GM19099 (cell line): ENCODE measurements at regions not wholly inside any gene's neighbourhood (a gene's known extent, or its start where the extent isn't known, plus 50 kb on each side); places are given as distances from the start of the nearest gene placed in this dataset.

ENCODE experiments used
- POLR2A ChIP-seq: IDR thresholded peaks from 3 replicates; pipeline ENCODE4 v1.6.1; 2011; ENCODE audit warnings: low read depth; ENCODE audit not compliant: insufficient read length; ENCODE audit errors: extremely low read depth

DNA sequence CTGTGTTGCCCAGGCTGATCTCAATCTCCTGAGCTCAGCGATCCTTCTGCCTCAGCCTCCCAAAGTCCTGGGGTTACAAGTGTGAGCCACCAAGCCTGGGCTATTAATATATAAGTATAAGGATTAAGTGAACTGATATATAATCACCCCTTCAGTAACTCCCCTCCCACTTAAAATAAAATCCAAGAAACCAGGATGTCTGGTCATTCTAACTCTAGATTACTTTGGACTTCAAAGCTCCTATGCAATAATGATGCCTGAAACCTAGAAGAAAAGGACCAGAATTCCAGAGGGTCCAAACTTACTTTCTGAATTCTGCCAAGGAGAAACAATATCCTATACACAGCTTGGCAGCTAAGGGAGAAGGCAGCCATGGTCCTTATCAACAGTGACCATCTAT is 206.8 kb upstream of the ZNF217 start:
- no peak for TF ChIP-seq POLR2A

DNA sequence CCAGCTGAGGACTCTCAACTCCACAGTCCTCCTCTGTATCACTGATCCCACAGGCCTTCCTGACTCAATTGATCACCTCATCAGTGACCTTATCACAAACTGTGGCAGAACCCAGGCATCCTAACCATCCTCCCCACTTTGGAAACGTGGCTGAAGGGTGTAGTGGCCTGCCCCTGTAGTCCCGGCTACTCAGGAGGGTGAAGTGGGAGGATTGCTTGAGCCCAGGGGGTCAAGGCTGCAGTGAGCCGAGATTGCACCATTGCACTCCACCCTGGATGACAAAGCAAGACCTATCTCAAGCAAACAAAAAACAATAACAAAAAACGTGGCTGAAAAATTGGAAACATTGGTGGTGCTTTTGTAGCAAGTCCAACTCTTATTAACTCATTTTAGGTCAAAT is 203.4 kb upstream of the ZNF217 start:
- TF ChIP-seq POLR2A: no peak

DNA sequence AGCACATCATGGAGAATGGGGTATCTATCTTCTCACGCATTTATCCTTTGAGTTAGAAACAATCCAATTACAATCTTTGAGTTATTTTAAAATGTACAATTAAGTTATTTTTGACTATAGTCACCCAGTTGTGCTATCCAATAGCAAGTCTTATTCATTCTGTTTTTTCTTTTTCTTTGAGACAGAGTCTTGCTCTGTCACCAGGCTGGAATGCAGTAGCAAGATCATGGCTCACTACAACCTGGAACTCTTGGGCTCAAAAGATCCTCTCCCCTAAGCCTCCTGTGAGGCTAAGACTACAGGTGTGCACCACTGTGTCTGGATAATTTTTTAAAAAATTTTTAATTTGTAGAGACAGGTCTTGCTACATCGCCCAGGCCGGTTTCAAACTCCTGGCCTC is 201.5 kb upstream of the ZNF217 start:
- no peak for TF ChIP-seq POLR2A

DNA sequence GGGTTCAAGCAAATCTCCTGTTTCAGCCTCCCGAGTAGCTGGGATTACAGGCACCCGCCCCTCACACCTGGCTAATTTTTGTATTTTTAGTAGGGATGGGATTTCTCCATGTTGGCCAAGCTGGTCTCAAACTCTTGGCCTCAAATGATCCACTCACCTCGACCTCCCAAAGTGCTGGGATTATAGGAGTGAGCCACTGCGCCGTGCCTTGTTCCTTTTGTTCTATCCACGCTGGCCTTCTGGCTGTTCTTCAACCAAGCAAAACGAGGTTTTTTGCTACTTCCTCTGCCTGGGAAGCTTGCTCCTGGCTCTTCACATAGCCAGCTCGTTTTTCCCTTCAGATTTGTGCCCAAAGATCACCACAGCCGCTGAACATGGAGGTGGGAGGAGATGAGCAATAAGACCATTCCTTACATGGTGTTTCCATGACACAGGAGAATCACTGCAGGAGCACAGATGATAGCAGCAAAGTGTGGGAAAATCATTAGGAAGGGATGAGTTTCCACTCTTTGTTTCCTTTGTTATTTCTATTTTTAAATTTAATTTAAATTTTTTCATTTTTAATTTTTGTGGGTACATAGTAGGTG is 201.0 kb upstream of the ZNF217 start:
- no peak for TF ChIP-seq POLR2A

DNA sequence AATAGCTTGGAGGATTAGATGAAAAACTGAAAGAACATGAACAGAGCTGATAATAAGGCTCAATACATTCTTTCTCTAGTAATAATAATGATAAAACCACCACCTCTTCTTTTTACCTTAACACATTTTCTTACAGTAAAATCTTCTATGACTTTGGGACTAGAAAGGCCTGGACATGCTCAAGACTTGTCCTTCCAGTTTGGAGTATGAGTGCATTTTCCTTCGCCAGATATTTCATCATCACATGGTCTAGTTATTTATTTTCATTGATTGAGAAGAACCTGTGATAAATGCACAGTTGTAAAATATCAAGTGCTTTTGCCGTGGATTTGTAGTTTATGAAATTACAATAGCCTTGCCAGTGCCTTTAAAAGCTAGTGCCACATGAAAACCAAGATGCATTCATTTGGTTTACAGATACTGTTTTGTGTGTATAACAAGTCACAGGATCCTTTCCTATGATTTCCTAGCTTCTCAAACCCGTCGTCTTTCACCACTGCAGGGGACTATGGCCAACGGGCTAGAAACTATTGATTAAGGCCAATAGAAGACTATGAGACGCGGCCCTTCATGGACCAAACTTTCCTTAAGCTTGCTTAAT is 200.2 kb upstream of the ZNF217 start:
- TF ChIP-seq POLR2A: no peak

DNA sequence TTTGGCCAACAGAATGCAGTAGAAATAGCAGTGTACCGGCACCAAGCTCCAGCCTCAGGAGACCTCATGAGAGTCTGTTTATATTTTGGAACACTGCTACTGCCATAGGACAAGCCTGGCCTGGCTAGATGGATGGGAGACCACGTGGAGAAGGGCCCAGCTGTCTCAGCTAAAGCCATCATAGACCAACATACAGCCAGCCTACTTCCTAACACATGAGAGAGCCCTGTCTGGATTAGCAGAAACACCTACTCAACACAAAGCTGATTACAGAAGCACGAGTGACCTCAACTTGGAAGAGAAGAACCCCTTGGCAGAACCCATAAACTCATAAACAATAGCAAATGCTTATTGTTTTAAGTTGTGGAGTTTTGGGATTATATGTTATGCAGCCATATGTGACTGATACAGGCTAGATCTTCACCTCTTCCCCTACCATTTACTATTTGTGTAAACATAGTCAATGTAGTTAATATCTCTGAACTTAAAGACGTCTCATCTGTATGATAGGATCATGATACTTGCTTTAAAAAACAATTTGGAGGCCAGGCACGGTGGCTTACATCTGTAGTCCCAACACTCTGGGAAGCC is 199.4 kb upstream of the ZNF217 start:
- TF ChIP-seq POLR2A: no peak

DNA sequence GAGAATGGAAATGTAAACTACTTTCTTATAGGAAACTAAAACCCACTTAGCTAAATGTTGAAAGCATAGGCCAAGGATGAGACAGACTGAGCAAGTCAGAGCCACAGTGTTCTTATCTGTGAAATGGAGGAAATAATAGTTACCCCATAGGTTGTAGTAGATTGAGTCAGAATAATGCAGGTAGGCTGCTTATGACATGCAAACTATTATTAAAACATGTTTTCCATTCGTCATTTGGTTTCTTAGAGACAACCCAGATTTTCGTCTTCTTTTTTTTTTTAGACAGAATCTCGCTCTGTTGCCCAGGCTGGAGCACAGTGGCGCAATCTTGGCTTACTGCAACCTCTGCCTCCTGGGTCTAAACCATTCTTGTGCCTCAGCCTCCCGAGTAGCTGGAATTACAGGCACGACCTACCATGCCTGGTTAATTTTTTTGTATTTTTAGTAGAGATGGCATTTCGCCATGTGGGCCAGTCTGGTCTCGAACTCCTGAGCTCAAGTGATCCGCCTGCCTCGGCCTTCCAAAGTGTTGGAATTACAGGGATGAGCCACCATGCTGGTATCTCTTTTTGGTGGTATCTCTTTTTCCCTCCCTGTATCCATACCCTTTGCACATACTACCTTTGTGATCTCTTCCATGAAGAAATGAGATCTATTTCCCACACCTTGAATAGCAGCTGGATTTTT is 196.5 kb upstream of the ZNF217 start:
- TF ChIP-seq POLR2A: no peak

DNA sequence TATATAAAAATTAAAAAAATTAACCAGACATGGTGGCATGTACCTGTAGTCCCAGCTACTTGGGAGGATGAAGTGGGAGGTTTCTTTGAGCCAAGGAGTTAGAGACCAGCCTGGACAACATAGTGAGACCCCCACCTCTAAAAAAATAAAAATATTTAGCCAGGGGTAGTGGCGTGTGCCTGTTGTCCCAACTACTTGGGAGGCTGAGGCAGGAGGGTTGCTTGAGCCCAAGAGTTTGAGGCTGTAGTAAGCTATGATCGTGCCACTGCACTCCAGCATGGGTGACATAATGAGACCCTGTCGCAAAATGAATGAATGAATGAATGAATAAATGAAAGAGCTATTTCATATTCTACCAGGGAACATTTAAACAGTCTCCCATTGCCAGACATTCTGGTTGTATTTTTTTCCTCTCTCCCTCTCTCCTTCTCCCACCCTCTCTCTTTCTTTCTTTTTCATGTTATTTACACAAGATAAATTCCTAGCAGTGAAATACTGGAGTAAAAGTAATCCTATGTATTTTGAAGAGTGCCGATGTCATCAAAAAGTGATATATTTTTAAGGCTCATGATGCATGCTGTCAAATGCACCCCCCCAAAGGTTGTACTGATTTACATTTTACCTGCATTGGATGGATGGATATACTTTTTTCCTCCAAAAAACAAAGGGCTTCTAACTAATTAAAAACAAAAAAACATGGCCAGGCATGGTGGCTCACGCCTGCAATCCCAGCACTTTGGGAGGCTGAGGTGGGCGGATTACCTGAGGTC is 194.8 kb upstream of the ZNF217 start:
- TF ChIP-seq POLR2A: no peak

DNA sequence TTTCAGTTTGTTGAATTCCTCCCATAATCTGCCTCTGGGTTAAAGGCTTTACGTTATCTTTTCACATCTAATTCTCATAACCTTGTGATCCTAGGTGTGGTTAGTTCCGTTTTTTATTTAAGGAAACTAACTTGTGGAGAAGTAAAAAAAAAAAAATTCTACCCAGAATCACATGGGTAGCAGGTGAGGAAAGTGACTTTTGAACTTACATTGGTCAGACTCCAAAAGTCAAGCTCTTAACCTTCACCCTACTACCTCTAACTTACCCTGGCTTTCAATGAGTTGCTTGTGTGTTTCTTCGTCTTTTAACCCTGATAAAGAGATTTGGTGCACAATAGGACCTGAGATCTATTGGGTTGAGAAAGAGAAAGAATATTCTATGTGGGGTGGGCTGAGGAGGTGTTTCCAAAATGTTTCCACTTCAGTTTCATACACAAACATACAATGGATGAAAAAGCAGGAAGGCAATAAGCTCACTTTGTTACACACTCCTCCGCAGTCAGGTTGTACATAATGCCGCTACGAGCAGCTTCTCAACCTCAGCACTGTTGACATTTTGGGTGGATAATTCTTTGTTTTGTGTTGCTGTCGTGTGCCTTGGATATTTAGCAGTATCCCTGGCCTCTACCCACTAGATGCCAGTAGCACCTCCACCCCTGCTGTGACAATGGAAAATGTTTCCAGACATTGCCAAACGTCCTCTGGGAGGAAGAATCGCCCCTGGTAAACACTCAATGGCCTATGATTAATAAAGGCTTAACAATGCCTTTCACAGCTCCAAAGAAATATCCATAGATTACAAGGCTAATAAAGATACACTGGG is 193.0 kb upstream of the ZNF217 start:
- TF ChIP-seq POLR2A: no peak

DNA sequence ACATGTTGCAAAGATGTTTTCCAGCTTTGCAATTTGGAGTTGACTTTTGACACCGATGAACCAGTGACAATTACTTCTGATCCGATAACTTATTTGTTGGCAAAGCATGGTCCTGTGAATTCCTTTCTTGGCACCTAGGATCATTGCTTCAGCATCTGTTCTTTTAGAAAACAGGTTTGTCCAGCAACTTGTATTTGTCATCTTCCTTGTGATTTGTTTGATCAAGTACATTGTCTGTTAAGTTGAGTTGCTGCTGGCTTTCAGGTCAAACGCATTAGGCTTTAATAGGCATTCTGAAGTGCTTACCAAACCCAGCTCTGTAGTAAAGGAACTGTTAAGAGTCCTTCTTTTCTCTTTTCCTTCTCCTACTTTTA is 192.4 kb upstream of the ZNF217 start:
- no peak for TF ChIP-seq POLR2A

DNA sequence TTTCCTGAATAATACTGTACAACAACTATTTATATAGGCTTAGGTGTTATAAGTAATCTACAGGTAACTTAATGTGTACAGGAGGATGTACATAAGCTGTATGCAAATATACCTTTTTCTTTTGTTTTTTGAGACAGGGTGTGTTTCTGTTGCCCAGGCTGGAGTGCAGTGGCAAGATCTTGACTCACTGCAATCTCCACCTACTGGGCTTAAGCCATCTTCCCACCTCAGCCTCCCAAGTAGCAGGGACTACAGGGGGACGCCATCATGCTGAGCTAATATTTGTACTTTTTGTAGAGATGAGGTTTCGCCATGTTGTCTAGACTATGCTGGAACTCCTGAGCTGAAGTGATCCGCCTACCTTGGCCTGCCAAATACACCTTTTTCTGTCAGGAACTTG is 191.7 kb upstream of the ZNF217 start:
- no peak for TF ChIP-seq POLR2A

DNA sequence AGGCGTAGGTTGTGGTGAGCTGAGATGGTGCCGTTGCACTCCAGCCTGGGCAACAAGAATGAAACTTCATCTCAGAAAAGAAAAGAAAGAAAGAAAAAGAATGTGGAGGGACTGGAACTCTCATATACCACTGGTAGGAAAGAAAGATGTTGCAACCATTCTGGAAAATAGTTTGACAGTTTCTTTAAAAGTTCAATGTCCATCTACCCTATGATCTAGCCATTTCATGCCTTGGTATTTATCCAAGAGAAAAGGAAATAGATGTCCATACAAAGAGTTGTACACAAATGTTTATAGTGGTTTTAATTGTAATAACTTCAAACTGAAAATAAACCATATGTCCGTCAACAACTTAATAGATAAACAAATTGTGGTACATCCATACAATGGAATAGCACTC is 190.1 kb upstream of the ZNF217 start:
- TF ChIP-seq POLR2A: no peak

DNA sequence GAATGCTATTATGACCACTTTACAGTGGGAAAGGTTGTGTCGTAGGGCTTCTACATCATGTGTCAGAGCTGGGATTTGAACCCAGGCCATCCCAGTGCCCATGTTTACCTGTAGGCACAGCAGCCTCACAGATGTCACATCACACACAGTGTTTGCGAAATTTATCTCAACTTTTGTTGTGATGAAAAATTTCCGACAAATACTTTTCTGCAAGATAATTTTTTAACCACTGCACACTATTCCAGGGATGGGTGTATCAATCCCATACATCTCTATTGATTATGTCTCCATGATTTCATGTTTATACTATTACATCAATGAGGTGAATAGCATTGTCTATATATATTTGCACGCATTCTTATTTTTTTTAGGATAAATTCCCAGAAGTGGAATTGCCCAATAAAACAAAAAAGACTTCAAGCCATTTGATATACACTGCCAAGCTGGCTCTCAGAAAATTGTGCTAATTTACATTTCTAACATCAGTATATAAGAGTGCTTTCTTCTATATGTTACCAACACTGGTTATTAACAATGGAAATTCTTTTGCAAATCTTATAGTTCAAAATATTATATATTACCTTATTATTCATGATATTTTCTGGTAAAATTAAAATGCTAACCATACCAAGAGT is 189.1 kb upstream of the ZNF217 start:
- TF ChIP-seq POLR2A: no peak

DNA sequence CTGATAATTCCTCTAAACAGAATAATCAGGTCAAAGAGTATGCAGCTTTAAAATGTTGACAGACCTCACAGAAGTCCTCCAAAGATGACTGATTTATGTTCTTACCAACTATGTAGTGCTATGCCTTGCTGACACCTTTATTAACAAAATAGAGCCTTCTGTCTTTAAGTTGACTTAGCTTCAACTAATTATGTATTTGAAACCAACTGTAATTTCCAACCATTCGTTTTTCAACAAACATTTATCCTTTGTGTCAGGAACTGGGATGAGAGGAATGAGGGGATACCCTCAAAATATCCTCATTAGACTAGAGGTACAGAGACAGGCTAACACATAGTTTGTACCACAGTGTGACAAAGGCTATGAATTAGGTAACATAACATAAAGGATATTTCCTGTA is 186.2 kb upstream of the ZNF217 start:
- no peak for TF ChIP-seq POLR2A
